Natural killer cell (primary cell): ENCODE measurements at regions not wholly inside any gene's neighbourhood (a gene's known extent, or its start where the extent isn't known, plus 50 kb on each side); places are given as distances from the start of the nearest gene placed in this dataset.

ENCODE experiments used
- ATAC-seq, 3 donors: fragments of 150-1000 bp in 2 of 3; fragments of 200-7000 bp in 1 of 3; cut with Tn5 transposase; 1 replicate in 1 of 3; 2 replicates in 2 of 3; pipeline ENCODE4 v1.10.0; 2021; ENCODE audit warnings: mild to moderate bottlenecking in 2 of 3, moderate library complexity in 2 of 3
- DNase-seq, 2 donors: peaks; one replicate each; pipeline versions ENCODE4 v3.0.0 to v3.0.0-alpha.2; 2013 to 2021; ENCODE audit warnings: mixed read lengths in 1 of 2
- H3K27ac ChIP-seq: one replicate; pipeline ENCODE4 v1.5.1; 2013; ENCODE audit warnings: mild to moderate bottlenecking, low read length
- H3K27me3 ChIP-seq: one replicate; pipeline ENCODE4 v1.6.1; 2013; ENCODE audit warnings: low read length; ENCODE audit not compliant: control insufficient read depth, insufficient read depth
- H3K36me3 ChIP-seq: one replicate; pipeline ENCODE4 v1.6.1; 2013; ENCODE audit warnings: low read length; ENCODE audit not compliant: control insufficient read depth, insufficient read depth
- H3K4me1 ChIP-seq: one replicate; pipeline ENCODE4 v1.6.1; 2013; ENCODE audit warnings: low read length; ENCODE audit not compliant: control insufficient read depth, insufficient read depth
- H3K4me3 ChIP-seq: one replicate; pipeline ENCODE4 v1.5.1; 2013; ENCODE audit warnings: low read length
- H3K9me3 ChIP-seq: one replicate; pipeline ENCODE4 v1.6.1; 2013; ENCODE audit warnings: low read length; ENCODE audit not compliant: control insufficient read depth, insufficient read depth
- H3K27ac Mint-ChIP-seq, 2 donors: one replicate each; pipeline ENCODE4 v1.8.0; 2022; ENCODE audit warnings: mild to moderate bottlenecking in 2 of 2, mixed read lengths in 2 of 2, moderate library complexity in 1 of 2
- H3K27me3 Mint-ChIP-seq, 2 donors: one replicate each; pipeline ENCODE4 v1.8.0; 2022; ENCODE audit warnings: low read depth in 2 of 2, mixed read lengths in 2 of 2
- H3K36me3 Mint-ChIP-seq: one replicate; pipeline ENCODE4 v1.8.0; 2022; ENCODE audit warnings: mixed read lengths
- H3K4me1 Mint-ChIP-seq, 2 donors: one replicate each; pipeline ENCODE4 v1.8.0; 2022; ENCODE audit warnings: mixed read lengths in 2 of 2
- H3K4me3 Mint-ChIP-seq: one replicate; pipeline ENCODE4 v1.8.0; 2022; ENCODE audit warnings: mild to moderate bottlenecking, moderate library complexity, mixed read lengths
- H3K9me3 Mint-ChIP-seq, 2 donors: one replicate each; pipeline ENCODE4 v1.8.0; 2022; ENCODE audit warnings: mixed read lengths in 2 of 2
- CTCF ChIP-seq: fragments of 200-600 bp; IDR thresholded peaks from one replicate; pipeline ENCODE4 v1.8.0; 2022; ENCODE audit warnings: antibody characterized with exemption
- WGBS: methylation state at CpG from one replicate; pipeline ENCODE4 v1.1.7; 2013; ENCODE audit warnings: missing lambda C conversion rate; ENCODE audit not compliant: insufficient coverage; 5-methylcytosine and 5-hydroxymethylcytosine counted together
- intact Hi-C: fragments of 100-400 bp; cut with micrococcal nuclease; formaldehyde crosslinking; loops from one replicate; pipeline ENCODE4 v1.14.2; 2022

- Histone ChIP-seq H3K4me1 (no peaks in the 10 kb centered on the region), H3K4me3 (no peak overlapping the region), H3K36me3 (no peaks in the 10 kb centered on the region), H3K27ac (no peak overlapping the region), H3K9me3 (no peaks in the 10 kb centered on the region), H3K27me3 (no peaks in the 10 kb centered on the region)
- intact Hi-C loops: no loop called here
- TF ChIP-seq CTCF: no peak
- ATAC-seq (no peak), DNase-seq (no peak)
- Mint-ChIP-seq H3K27ac (no peak overlapping the region), H3K4me1 (no peaks in the 10 kb centered on the region), H3K9me3 (no peaks in the 10 kb centered on the region), H3K36me3 (no peaks in the 10 kb centered on the region), H3K4me3 (no peak overlapping the region), H3K27me3 (no peaks in the 10 kb centered on the region)
- 77% methylated on average over 5 of the region's 5 CpGs for WGBS
Observed at GRCh38 chr4:189800545-189801088, 140.1 kb upstream of the FRG1 start.

GRCh38 chr4:189802884-189803283 lies 137.8 kb upstream of the FRG1 start:
- 77% methylated on average over 5 of the region's 5 CpGs for WGBS
- H3K27me3 Mint-ChIP-seq: no peaks in the 10 kb centered on the region
- TF ChIP-seq CTCF: no peak

GRCh38 chr4:189804894-189805293 lies 135.8 kb upstream of the FRG1 start:
- Mint-ChIP-seq H3K4me3 (no peak overlapping the region), H3K27ac (no peak overlapping the region), H3K36me3 (no peaks in the 10 kb centered on the region), H3K9me3 (peaks cover 3 to 5% of the 10 kb centered on the region in 2 donors), H3K4me1 (no peaks in the 10 kb centered on the region), H3K27me3 (no peaks in the 10 kb centered on the region)
- Histone ChIP-seq H3K27me3 (no peaks in the 10 kb centered on the region), H3K4me1 (no peaks in the 10 kb centered on the region), H3K27ac (no peak overlapping the region), H3K36me3 (no peaks in the 10 kb centered on the region), H3K9me3 (no peaks in the 10 kb centered on the region), H3K4me3 (no peak overlapping the region)
- ATAC-seq: no peak
- no peak for TF ChIP-seq CTCF
- 77% methylated on average over 5 of the region's 5 CpGs for WGBS
- DNase-seq: no peak
- intact Hi-C loops: no loop called here

More at GRCh38 chr4:189802884-189803283, 137.8 kb upstream of the FRG1 start:
- Histone ChIP-seq H3K36me3 (no peaks in the 10 kb centered on the region), H3K9me3 (no peaks in the 10 kb centered on the region), H3K27me3 (no peaks in the 10 kb centered on the region), H3K4me3 (no peak overlapping the region), H3K4me1 (no peaks in the 10 kb centered on the region), H3K27ac (no peak overlapping the region)
- no peak overlapping the region for H3K4me3 Mint-ChIP-seq
- H3K9me3 Mint-ChIP-seq: peaks cover 3 to 4% of the 10 kb centered on the region in 2 donors
- DNase-seq (no peak), ATAC-seq (no peak)
- intact Hi-C loops: no loop called here
- no peak overlapping the region for H3K27ac Mint-ChIP-seq
- H3K36me3 Mint-ChIP-seq: no peaks in the 10 kb centered on the region
- no peaks in the 10 kb centered on the region for H3K4me1 Mint-ChIP-seq

GRCh38 chr4:189806506-189806905 lies 134.2 kb upstream of the FRG1 start:
- TF ChIP-seq CTCF: no peak
- DNase-seq (no peak), ATAC-seq (no peak)
- Mint-ChIP-seq H3K27ac (no peak overlapping the region), H3K4me1 (no peaks in the 10 kb centered on the region), H3K36me3 (no peaks in the 10 kb centered on the region), H3K4me3 (no peak overlapping the region), H3K9me3 (peaks cover 5 to 7% of the 10 kb centered on the region in 2 donors), H3K27me3 (peaks cover 0 to 5% of the 10 kb centered on the region in 2 donors)
- H3K9me3 ChIP-seq: no peaks in the 10 kb centered on the region
- intact Hi-C loops: no loop called here
- no peak overlapping the region for H3K27ac ChIP-seq
- H3K36me3 ChIP-seq: no peaks in the 10 kb centered on the region
- no peaks in the 10 kb centered on the region for H3K27me3 ChIP-seq
- H3K4me1 ChIP-seq: no peaks in the 10 kb centered on the region
- no peak overlapping the region for H3K4me3 ChIP-seq
- 82% methylated on average over 6 of the region's 6 CpGs for WGBS
